Fibroblast of skin of left biceps (primary cell): ENCODE measurements at regions not wholly inside any gene's neighbourhood (a gene's known extent, or its start where the extent isn't known, plus 50 kb on each side); places are given as distances from the start of the nearest gene placed in this dataset.
"Not testable (repeated sequence)": the region's sequence is repeated elsewhere in the genome, so short reads cannot be mapped to it uniquely, and the experiment has no call there.

Experiments
- DNase-seq, 2 experiments: peaks; one replicate each; pipeline ENCODE4 v3.0.0-alpha.2; 2013; ENCODE audit warnings: low read depth in 2 of 2

- not testable (repeated sequence) for DNase-seq
These were observed 167.2 kb downstream of the BCL2L11 start for GRCh38 chr2:111287646-111288568.

- not testable (repeated sequence) for DNase-seq
These were observed 169.7 kb downstream of the BCL2L11 start for GRCh38 chr2:111290370-111290769.

GRCh38 chr2:111291566-111291965 lies 170.9 kb downstream of the BCL2L11 start:
- not testable (repeated sequence) for DNase-seq

- not testable (repeated sequence) for DNase-seq
These were observed 171.7 kb downstream of the BCL2L11 start for GRCh38 chr2:111292232-111292968.

GRCh38 chr2:111294699-111295098 lies 174.0 kb downstream of the BCL2L11 start:
- DNase-seq: not testable (repeated sequence)

GRCh38 chr2:111296122-111296804 lies 175.5 kb downstream of the BCL2L11 start:
- DNase-seq: not testable (repeated sequence)

- not testable (repeated sequence) for DNase-seq
These were observed 176.4 kb downstream of the BCL2L11 start for GRCh38 chr2:111297128-111297527.

- DNase-seq: not testable (repeated sequence)
These were observed 178.2 kb downstream of the BCL2L11 start for GRCh38 chr2:111298927-111299326.

- not testable (repeated sequence) for DNase-seq
These were observed 178.9 kb downstream of the BCL2L11 start for GRCh38 chr2:111299635-111300034.

- DNase-seq: not testable (repeated sequence)
These were observed 181.0 kb downstream of the BCL2L11 start for GRCh38 chr2:111301677-111302076.

- not testable (repeated sequence) for DNase-seq
These were observed 181.9 kb downstream of the BCL2L11 start for GRCh38 chr2:111302397-111303218.

- not testable (repeated sequence) for DNase-seq
These were observed 186.6 kb downstream of the BCL2L11 start for GRCh38 chr2:111307302-111307701.

GRCh38 chr2:111309231-111310075 lies 188.7 kb downstream of the BCL2L11 start:
- DNase-seq: not testable (repeated sequence)

- DNase-seq: not testable (repeated sequence)
These were observed 189.7 kb downstream of the BCL2L11 start for GRCh38 chr2:111310395-111310794.

GRCh38 chr2:111311568-111311967 lies 190.9 kb downstream of the BCL2L11 start:
- not testable (repeated sequence) for DNase-seq

- not testable (repeated sequence) for DNase-seq
These were observed 192.3 kb downstream of the BCL2L11 start for GRCh38 chr2:111312897-111313607.

- DNase-seq: not testable (repeated sequence)
These were observed 193.0 kb downstream of the BCL2L11 start for GRCh38 chr2:111313711-111314110.

- DNase-seq: not testable (repeated sequence)
These were observed 194.6 kb downstream of the BCL2L11 start for GRCh38 chr2:111315188-111315917.
